KMS-11 (cell line): ENCODE measurements at regions not wholly inside any gene's neighbourhood (a gene's known extent, or its start where the extent isn't known, plus 50 kb on each side); places are given as distances from the start of the nearest gene placed in this dataset.

Source experiments
- H2AFZ ChIP-seq: fragments of 200-600 bp; sonication (generic); 2 replicates; pipeline ENCODE4 v1.6.1; 2016; ENCODE audit warnings: antibody characterized with exemption, mixed run types, low read depth
- H3K27ac ChIP-seq: fragments of 200-600 bp; sonication (generic); 2 replicates; pipeline ENCODE4 v1.6.1; 2016; ENCODE audit warnings: mild to moderate bottlenecking, mixed run types
- H3K27me3 ChIP-seq: fragments of 200-600 bp; sonication (generic); 2 replicates; pipeline ENCODE4 v1.6.1; 2017; ENCODE audit warnings: mild to moderate bottlenecking, low read depth, mixed run types, moderate library complexity; ENCODE audit not compliant: insufficient read depth
- H3K36me3 ChIP-seq: fragments of 200-600 bp; sonication (generic); 2 replicates; pipeline ENCODE4 v1.6.1; 2017; ENCODE audit warnings: mild to moderate bottlenecking, mixed run types; ENCODE audit not compliant: insufficient read depth
- H3K4me1 ChIP-seq: fragments of 200-600 bp; sonication (generic); 2 replicates; pipeline ENCODE4 v1.6.1; 2016; ENCODE audit warnings: mild to moderate bottlenecking, low read depth, mixed run types; ENCODE audit not compliant: poor library complexity, severe bottlenecking
- H3K4me2 ChIP-seq: fragments of 200-600 bp; sonication (generic); 2 replicates; pipeline ENCODE4 v1.7.0; 2016; ENCODE audit warnings: mild to moderate bottlenecking, mixed run types
- H3K4me3 ChIP-seq: fragments of 200-600 bp; sonication (generic); IDR thresholded peaks from 2 replicates; pipeline ENCODE4 v1.6.1; 2017; ENCODE audit warnings: low read depth, low read length, mixed read lengths; ENCODE audit not compliant: insufficient read depth
- H3K79me2 ChIP-seq: fragments of 200-600 bp; sonication (generic); 2 replicates; pipeline ENCODE4 v1.6.1; 2016; ENCODE audit warnings: low read depth, mixed run types; ENCODE audit not compliant: insufficient read depth
- H3K9ac ChIP-seq: fragments of 200-600 bp; sonication (generic); 2 replicates; pipeline ENCODE4 v1.6.1; 2016; ENCODE audit warnings: mild to moderate bottlenecking, mixed run types
- H4K20me1 ChIP-seq: fragments of 200-600 bp; sonication (generic); 2 replicates; pipeline ENCODE4 v1.6.1; 2016; ENCODE audit warnings: mild to moderate bottlenecking, mixed run types; ENCODE audit not compliant: insufficient read depth
- CTCF ChIP-seq: fragments of 200-600 bp; sonication (generic); conservative IDR thresholded peaks from 2 replicates; pipeline ENCODE4 v1.6.1; 2017; ENCODE audit warnings: low read depth, mild to moderate bottlenecking, antibody characterized with exemption, low read length, moderate library complexity, mixed read lengths

GRCh38 chr1:80640978-80641377 is 1159.8 kb upstream of the ADGRL2 start:
- no peaks in the 10 kb centered on the region for H3K4me1 ChIP-seq
- no peaks in the 10 kb centered on the region for H3K79me2 ChIP-seq
- H3K36me3 ChIP-seq = no peaks in the 10 kb centered on the region
- H4K20me1 ChIP-seq = no peaks in the 10 kb centered on the region
- no peak overlapping the region for H3K4me3 ChIP-seq
- H3K4me2 ChIP-seq = no peak overlapping the region
- no peak overlapping the region for H2AFZ ChIP-seq
- no peak for TF ChIP-seq CTCF
- no peaks in the 10 kb centered on the region for H3K27me3 ChIP-seq
- no peak overlapping the region for H3K9ac ChIP-seq
- no peak overlapping the region for H3K27ac ChIP-seq

GRCh38 chr1:80639777-80640533 is 1160.8 kb upstream of the ADGRL2 start:
- Histone ChIP-seq H3K9ac (no peak overlapping the region), H2AFZ (no peak overlapping the region), H4K20me1 (no peaks in the 10 kb centered on the region), H3K79me2 (no peaks in the 10 kb centered on the region), H3K4me1 (no peaks in the 10 kb centered on the region), H3K4me3 (no peak overlapping the region), H3K27ac (no peak overlapping the region), H3K27me3 (no peaks in the 10 kb centered on the region), H3K4me2 (no peak overlapping the region), H3K36me3 (no peaks in the 10 kb centered on the region)
- no peak for TF ChIP-seq CTCF

DNA sequence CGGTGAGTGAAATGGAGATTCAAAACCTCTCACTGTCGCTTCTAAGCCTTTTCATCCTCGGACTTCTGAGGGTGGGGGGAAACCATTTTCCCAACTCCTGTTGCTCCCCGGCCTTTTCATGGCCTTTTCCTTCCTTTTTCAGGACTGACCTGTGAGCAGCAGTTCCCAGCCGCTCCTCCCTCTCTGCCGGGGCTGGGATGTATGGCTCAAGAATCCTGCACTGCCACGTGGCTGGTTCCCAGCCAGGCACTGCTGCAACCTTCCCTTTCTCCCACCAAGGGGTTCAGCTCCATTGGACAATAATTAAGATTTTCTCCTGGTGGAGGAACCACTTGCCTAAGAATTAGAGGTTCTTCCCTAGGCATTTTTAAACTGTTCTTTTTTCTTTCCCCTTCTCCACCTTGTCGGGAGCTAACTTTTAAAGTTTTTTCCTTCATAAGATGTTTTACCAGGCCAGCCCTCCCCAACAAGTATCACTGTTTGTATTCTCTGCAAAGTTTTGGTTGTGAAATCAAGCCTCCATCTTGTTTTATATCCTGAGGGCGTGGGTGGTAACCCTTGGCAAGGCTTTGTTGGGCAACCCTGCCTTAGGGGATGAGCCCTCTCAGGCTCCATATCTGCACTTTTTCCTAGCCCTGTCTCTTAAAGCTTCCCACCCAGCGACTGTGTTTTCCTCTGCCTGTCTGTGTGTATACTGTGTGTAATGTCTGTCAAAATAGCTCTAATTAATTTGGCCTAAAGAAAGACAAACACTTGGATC is 1166.6 kb upstream of the ADGRL2 start:
- no peaks in the 10 kb centered on the region for H3K4me1 ChIP-seq
- no peaks in the 10 kb centered on the region for H3K27me3 ChIP-seq
- H3K4me3 ChIP-seq = no peak overlapping the region
- H4K20me1 ChIP-seq = no peaks in the 10 kb centered on the region
- H3K27ac ChIP-seq = no peak overlapping the region
- H3K79me2 ChIP-seq = no peaks in the 10 kb centered on the region
- H2AFZ ChIP-seq = no peak overlapping the region
- H3K9ac ChIP-seq = no peak overlapping the region
- H3K36me3 ChIP-seq = no peaks in the 10 kb centered on the region
- TF ChIP-seq CTCF = no peak
- no peak overlapping the region for H3K4me2 ChIP-seq

GRCh38 chr1:80632284-80632683 is 1168.5 kb upstream of the ADGRL2 start:
- H3K36me3 ChIP-seq = no peaks in the 10 kb centered on the region
- no peaks in the 10 kb centered on the region for H3K79me2 ChIP-seq
- H4K20me1 ChIP-seq = no peaks in the 10 kb centered on the region
- TF ChIP-seq CTCF = no peak
- no peak overlapping the region for H3K4me2 ChIP-seq
- no peaks in the 10 kb centered on the region for H3K4me1 ChIP-seq
- H3K27ac ChIP-seq = no peak overlapping the region
- H3K9ac ChIP-seq = no peak overlapping the region
- no peak overlapping the region for H2AFZ ChIP-seq
- no peak overlapping the region for H3K4me3 ChIP-seq
- no peaks in the 10 kb centered on the region for H3K27me3 ChIP-seq
